ENCODE measurements at regions not wholly inside any gene's neighbourhood (a gene's known extent, or its start where the extent isn't known, plus 50 kb on each side); places are given as distances from the start of the nearest gene placed in this dataset.

- DNase-seq: no peak
Observed at GRCh38 chr10:91149550-91149949, 70.9 kb upstream of the PCGF5 start.

- no peak for DNase-seq
Observed at GRCh38 chr10:91150631-91151030, 69.8 kb upstream of the PCGF5 start.

GRCh38 chr10:91153508-91153907 lies 67.0 kb upstream of the PCGF5 start:
- DNase-seq: no peak

- no peak for DNase-seq
Observed at GRCh38 chr10:91154842-91155241, 65.6 kb upstream of the PCGF5 start.

- DNase-seq: no peak
Observed at GRCh38 chr10:91156196-91156595, 64.3 kb upstream of the PCGF5 start.

GRCh38 chr10:91159254-91159783 lies 61.1 kb upstream of the PCGF5 start:
- no peak for DNase-seq

- DNase-seq: no peak
Observed at GRCh38 chr10:91162050-91162494, 58.4 kb upstream of the PCGF5 start.

- peak; percentile 84 to 87 for DNase-seq
Observed at GRCh38 chr10:91162495-91163268, 57.8 kb upstream of the PCGF5 start.

- DNase-seq: peak; percentile 88
Observed at GRCh38 chr10:91163269-91163868, 57.1 kb upstream of the PCGF5 start.

- peak; percentile 67 to 80 for DNase-seq
Observed at GRCh38 chr10:91163869-91164474, 56.5 kb upstream of the PCGF5 start.

- DNase-seq: no peak
Observed at GRCh38 chr10:91164520-91165065, 55.9 kb upstream of the PCGF5 start.

- DNase-seq: no peak
Observed at GRCh38 chr10:91167406-91167805, 53.1 kb upstream of the PCGF5 start.

GRCh38 chr10:91170418-91170817 lies 50.0 kb upstream of the PCGF5 start:
- no peak for DNase-seq
